CD14-positive monocyte (primary cell): ENCODE measurements at regions not wholly inside any gene's neighbourhood (a gene's known extent, or its start where the extent isn't known, plus 50 kb on each side); places are given as distances from the start of the nearest gene placed in this dataset.

Source experiments
- DNase-seq, 3 donors: peaks; one replicate each; pipeline ENCODE4 v3.0.0-alpha.2; 2011 to 2022
- H2AFZ ChIP-seq: 2 replicates; pipeline ENCODE4 v1.6.0; 2012; ENCODE audit warnings: mild to moderate bottlenecking, low read depth, low read length, inconsistent platforms; ENCODE audit not compliant: insufficient read depth, poor library complexity, severe bottlenecking
- H3K27ac ChIP-seq, 2 donors: 1 replicate in 1 of 2; 2 replicates in 1 of 2; pipeline ENCODE4 v1.5.1; 2012 to 2013; ENCODE audit warnings: low read length in 2 of 2, control low read depth in 1 of 2, inconsistent platforms in 1 of 2, low read depth in 1 of 2, mild to moderate bottlenecking in 1 of 2
- H3K27me3 ChIP-seq, 2 donors: one replicate each; pipeline versions ENCODE4 v1.6.0 to v1.6.1; 2011 to 2013; ENCODE audit warnings: low read length in 2 of 2; ENCODE audit not compliant: control insufficient read depth in 2 of 2, insufficient read depth in 2 of 2
- H3K36me3 ChIP-seq, 2 donors: replicated peaks in 1 of 2; 1 replicate in 1 of 2; 2 replicates in 1 of 2; pipeline versions ENCODE4 v1.5.1 to v1.6.1; 2012 to 2013; ENCODE audit warnings: low read length in 2 of 2, control low read depth in 1 of 2, inconsistent platforms in 1 of 2, mild to moderate bottlenecking in 1 of 2; ENCODE audit not compliant: insufficient read depth in 2 of 2, control insufficient read depth in 1 of 2
- H3K4me1 ChIP-seq, 2 donors: 1 replicate in 1 of 2; 2 replicates in 1 of 2; pipeline versions ENCODE4 v1.5.1 to v1.6.1; 2012 to 2013; ENCODE audit warnings: low read length in 2 of 2, control low read depth in 1 of 2, inconsistent platforms in 1 of 2, mild to moderate bottlenecking in 1 of 2, moderate library complexity in 1 of 2; ENCODE audit not compliant: insufficient read depth in 2 of 2, control insufficient read depth in 1 of 2
- H3K4me2 ChIP-seq: replicated peaks from 2 replicates; pipeline ENCODE3; 2012; ENCODE audit warnings: low read length, moderate library complexity, mild to moderate bottlenecking; ENCODE audit not compliant: poor library complexity, severe bottlenecking; ENCODE audit errors: extremely low read depth
- H3K4me3 ChIP-seq, 3 experiments: fragments of 200-600 bp in 1 of 3; sonication (generic) in 1 of 3; replicated peaks in 1 of 3; 1 replicate in 2 of 3; 2 replicates in 1 of 3; pipeline ENCODE4 v1.5.1; 2011 to 2013; ENCODE audit warnings: low read length in 3 of 3, mild to moderate bottlenecking in 3 of 3, control low read depth in 2 of 3, low read depth in 2 of 3, inconsistent platforms in 1 of 3, moderate library complexity in 1 of 3
- H3K79me2 ChIP-seq: 2 replicates; pipeline ENCODE4 v1.6.0; 2012; ENCODE audit warnings: mild to moderate bottlenecking, control low read depth, inconsistent platforms, low read length, moderate library complexity; ENCODE audit not compliant: insufficient read depth
- H3K9ac ChIP-seq: 2 replicates; pipeline ENCODE4 v1.6.0; 2017; ENCODE audit warnings: low read length, mild to moderate bottlenecking; ENCODE audit not compliant: insufficient read depth, poor library complexity, severe bottlenecking
- H3K9me3 ChIP-seq, 2 donors: replicated peaks in 1 of 2; 1 replicate in 1 of 2; 2 replicates in 1 of 2; pipeline versions ENCODE4 v1.5.1 to v1.6.1; 2012 to 2013; ENCODE audit warnings: low read length in 2 of 2, control low read depth in 1 of 2; ENCODE audit not compliant: control insufficient read depth in 1 of 2, insufficient read depth in 1 of 2
- H4K20me1 ChIP-seq: 2 replicates; pipeline ENCODE4 v1.6.0; 2012; ENCODE audit warnings: mild to moderate bottlenecking, low read length, control low read depth, moderate library complexity; ENCODE audit not compliant: insufficient read depth
- H3K27ac Mint-ChIP-seq, 7 donors: one replicate each; pipeline ENCODE4 v1.8.0; 2020; ENCODE audit warnings: mild to moderate bottlenecking in 7 of 7, mixed read lengths in 7 of 7, moderate library complexity in 6 of 7, inconsistent platforms in 2 of 7
- H3K27me3 Mint-ChIP-seq, 3 donors: one replicate each; pipeline ENCODE4 v1.8.0; 2021 to 2022; ENCODE audit warnings: low read depth in 3 of 3, mild to moderate bottlenecking in 3 of 3, mixed read lengths in 3 of 3, moderate library complexity in 3 of 3, inconsistent platforms in 1 of 3
- H3K36me3 Mint-ChIP-seq, 2 donors: one replicate each; pipeline ENCODE4 v1.8.0; 2020; ENCODE audit warnings: mixed read lengths in 2 of 2, inconsistent platforms in 1 of 2, mild to moderate bottlenecking in 1 of 2
- H3K4me1 Mint-ChIP-seq: one replicate; pipeline ENCODE4 v1.8.0; 2020; ENCODE audit warnings: mild to moderate bottlenecking, mixed read lengths
- H3K4me3 Mint-ChIP-seq, 2 donors: one replicate each; pipeline ENCODE4 v1.8.0; 2020; ENCODE audit warnings: mild to moderate bottlenecking in 2 of 2, mixed read lengths in 2 of 2, moderate library complexity in 1 of 2
- H3K9me3 Mint-ChIP-seq, 7 donors: one replicate each; pipeline ENCODE4 v1.8.0; 2020 to 2022; ENCODE audit warnings: mixed read lengths in 7 of 7, mild to moderate bottlenecking in 6 of 7, moderate library complexity in 6 of 7, inconsistent platforms in 2 of 7
- CTCF ChIP-seq: fragments of 200-600 bp; IDR thresholded peaks from one replicate; pipeline ENCODE4 v1.8.0; 2022; ENCODE audit warnings: antibody characterized with exemption, mild to moderate bottlenecking
- whole genome bisulfite sequencing: methylation state at CpG from one replicate; pipeline ENCODE4 v1.1.5; 2013; ENCODE audit warnings: missing lambda C conversion rate; ENCODE audit not compliant: insufficient coverage; 5-methylcytosine and 5-hydroxymethylcytosine counted together
- intact Hi-C, 2 donors: fragments of 100-400 bp; cut with micrococcal nuclease; formaldehyde crosslinking; loops; one replicate each; pipeline versions ENCODE4 v1.15.0 to v1.15.1; 2023

- H2AFZ ChIP-seq = no peak overlapping the region
- H3K9me3 ChIP-seq = no peaks in the 10 kb centered on the region
- H3K4me3 Mint-ChIP-seq = no peak overlapping the region
- H3K9me3 Mint-ChIP-seq = peaks cover 0 to 5% (median 1%) of the 10 kb centered on the region in 7 donors
- no peaks in the 10 kb centered on the region for H3K36me3 Mint-ChIP-seq
- WGBS = 93% methylated on average over 49 of the region's 66 CpGs
- H3K27ac Mint-ChIP-seq = no peak overlapping the region
- no peaks in the 10 kb centered on the region for H4K20me1 ChIP-seq
- H3K36me3 ChIP-seq = no peaks in the 10 kb centered on the region
- no peak overlapping the region for H3K4me2 ChIP-seq
- H3K9ac ChIP-seq = no peak overlapping the region
- H3K4me1 Mint-ChIP-seq = peaks cover 6% of the 10 kb centered on the region
- peaks cover 4 to 6% of the 10 kb centered on the region in 2 donors for H3K4me1 ChIP-seq
- TF ChIP-seq CTCF = no peak
- no peak for DNase-seq
- no peak overlapping the region for H3K4me3 ChIP-seq
- no peak overlapping the region for H3K27ac ChIP-seq
- intact Hi-C loops = no loop called here
- H3K27me3 ChIP-seq = no peaks in the 10 kb centered on the region
- H3K79me2 ChIP-seq = no peaks in the 10 kb centered on the region
- peaks cover 12 to 28% (median 15%) of the 10 kb centered on the region in 3 donors for H3K27me3 Mint-ChIP-seq
Observed at GRCh38 chr4:3642056-3642630, 109.9 kb upstream of the LRPAP1 start.

GRCh38 chr4:3641501-3641900 is 109.3 kb upstream of the LRPAP1 start:
- no peak overlapping the region for H3K4me3 Mint-ChIP-seq
- H3K27me3 Mint-ChIP-seq = peaks cover 10 to 28% (median 11%) of the 10 kb centered on the region in 3 donors
- H3K9me3 Mint-ChIP-seq = peaks cover 0 to 6% (median 5%) of the 10 kb centered on the region in 7 donors
- Histone ChIP-seq H2AFZ (no peak overlapping the region), H3K4me1 (peaks cover 4 to 6% of the 10 kb centered on the region in 2 donors), H3K36me3 (no peaks in the 10 kb centered on the region), H4K20me1 (no peaks in the 10 kb centered on the region), H3K4me3 (no peak overlapping the region), H3K27ac (no peak overlapping the region), H3K9ac (no peak overlapping the region), H3K9me3 (peaks cover 0 to 3% of the 10 kb centered on the region in 2 donors), H3K79me2 (no peaks in the 10 kb centered on the region), H3K27me3 (no peaks in the 10 kb centered on the region), H3K4me2 (no peak overlapping the region)
- 90% methylated on average over 8 of the region's 12 CpGs for WGBS
- no peak overlapping the region for H3K27ac Mint-ChIP-seq
- no peaks in the 10 kb centered on the region for H3K36me3 Mint-ChIP-seq
- intact Hi-C loops = no loop called here
- no peak for DNase-seq
- peaks cover 6% of the 10 kb centered on the region for H3K4me1 Mint-ChIP-seq
- no peak for TF ChIP-seq CTCF
